CD4-positive, alpha-beta T cell treated with Interleukin-12 subunit alpha and Interleukin-12 subunit beta, for 1 hour (primary cell): ENCODE measurements at regions not wholly inside any gene's neighbourhood (a gene's known extent, or its start where the extent isn't known, plus 50 kb on each side); places are given as distances from the start of the nearest gene placed in this dataset.
A peak's percentile ranks its signal among the peaks of the same experiment; 100 is the strongest.
"Not testable (repeated sequence)": the region's sequence is repeated elsewhere in the genome, so short reads cannot be mapped to it uniquely, and the experiment has no call there.

Experiments
- DNase-seq: peaks from one replicate; pipeline ENCODE4 v3.0.0-alpha.2; 2020

- no peak for DNase-seq
Measured at GRCh38 chr18:8970843-8971242, 131.7 kb upstream of the NDUFV2 start.

- DNase-seq: no peak
Measured at GRCh38 chr18:8972116-8972515, 130.4 kb upstream of the NDUFV2 start.

GRCh38 chr18:8974279-8974678 lies 128.2 kb upstream of the NDUFV2 start:
- no peak for DNase-seq

GRCh38 chr18:8974696-8975095 lies 127.8 kb upstream of the NDUFV2 start:
- DNase-seq: no peak

GRCh38 chr18:8975624-8976023 lies 126.9 kb upstream of the NDUFV2 start:
- DNase-seq: no peak

- no peak for DNase-seq
Measured at GRCh38 chr18:8976606-8977005, 125.9 kb upstream of the NDUFV2 start.

- no peak for DNase-seq
Measured at GRCh38 chr18:8977166-8977565, 125.3 kb upstream of the NDUFV2 start.

- no peak for DNase-seq
Measured at GRCh38 chr18:8977701-8978100, 124.8 kb upstream of the NDUFV2 start.

GRCh38 chr18:8978394-8978793 lies 124.1 kb upstream of the NDUFV2 start:
- no peak for DNase-seq

GRCh38 chr18:8979258-8979988 lies 123.1 kb upstream of the NDUFV2 start:
- DNase-seq: no peak

- DNase-seq: no peak
Measured at GRCh38 chr18:8980496-8980895, 122.0 kb upstream of the NDUFV2 start.

GRCh38 chr18:8980918-8981317 lies 121.6 kb upstream of the NDUFV2 start:
- no peak for DNase-seq

- no peak for DNase-seq
Measured at GRCh38 chr18:8982416-8983183, 119.9 kb upstream of the NDUFV2 start.

- DNase-seq: no peak
Measured at GRCh38 chr18:8983195-8983594, 119.3 kb upstream of the NDUFV2 start.

- DNase-seq: no peak
Measured at GRCh38 chr18:8984131-8984721, 118.3 kb upstream of the NDUFV2 start.

- DNase-seq: no peak
Measured at GRCh38 chr18:8987241-8987640, 115.3 kb upstream of the NDUFV2 start.

- peak; percentile 59 for DNase-seq
Measured at GRCh38 chr18:8988260-8988871, 114.1 kb upstream of the NDUFV2 start.

GRCh38 chr18:8989017-8989416 lies 113.5 kb upstream of the NDUFV2 start:
- no peak for DNase-seq

GRCh38 chr18:8989855-8990254 lies 112.6 kb upstream of the NDUFV2 start:
- DNase-seq: no peak

GRCh38 chr18:8990276-8991031 lies 112.0 kb upstream of the NDUFV2 start:
- no peak for DNase-seq

- DNase-seq: no peak
Measured at GRCh38 chr18:8991155-8991554, 111.3 kb upstream of the NDUFV2 start.

GRCh38 chr18:8992500-8992899 lies 110.0 kb upstream of the NDUFV2 start:
- DNase-seq: not testable (repeated sequence)

- DNase-seq: no peak
Measured at GRCh38 chr18:8994603-8995002, 107.9 kb upstream of the NDUFV2 start.
